ENCODE measurements at regions not wholly inside any gene's neighbourhood (a gene's known extent, or its start where the extent isn't known, plus 50 kb on each side); places are given as distances from the start of the nearest gene placed in this dataset.

GRCh38 chr21:15130751-15131150 is 66.0 kb upstream of the NRIP1 start (continued):
- TF ChIP-seq CHD7 (IDR thresholded peaks at IDR 0.05; ENCODE audit: low read depth, low read length) (no peak), PURB (CRISPR knock-in tag; IDR thresholded peaks at IDR 0.05; ENCODE audit: low read depth) (no peak), ZNF239 (CRISPR knock-in tag; IDR thresholded peaks at IDR 0.05) (no peak), KLF10 (CRISPR knock-in tag; IDR thresholded peaks at IDR 0.05) (no peak), ZNF586 (CRISPR knock-in tag; conservative IDR thresholded peaks at IDR 0.05) (no peak)
